ENCODE measurements at regions not wholly inside any gene's neighbourhood (a gene's known extent, or its start where the extent isn't known, plus 50 kb on each side); places are given as distances from the start of the nearest gene placed in this dataset.

GRCh38 chr3:44013967-44014366 lies 227.7 kb upstream of the TOPAZ1 start:
- TF ChIP-seq POLR2A (IDR thresholded peaks at IDR 0.05; ENCODE audit: low read length) = no peak
- no peak for TF ChIP-seq GATA1 (IDR thresholded peaks at IDR 0.05; ENCODE audit: low read depth, low read length)
